HG02759 (cell line): ENCODE measurements at regions not wholly inside any gene's neighbourhood (a gene's known extent, or its start where the extent isn't known, plus 50 kb on each side); places are given as distances from the start of the nearest gene placed in this dataset.

Experiments
- ATAC-seq: cut with Tn5 transposase; IDR thresholded peaks from one replicate; pipeline ENCODE4 v1.9.1; 2021; ENCODE audit warnings: mild to moderate bottlenecking, moderate library complexity; ENCODE audit not compliant: unreplicated experiment

- ATAC-seq = no peak
Measured at GRCh38 chr3:154775821-154776548, 304.1 kb upstream of the MME start.

- ATAC-seq = no peak
Measured at GRCh38 chr3:154766765-154767503, 313.2 kb upstream of the MME start.

GRCh38 chr3:154764856-154765640, 315.1 kb upstream of the MME start:
- ATAC-seq = no peak

- ATAC-seq = no peak
Measured at GRCh38 chr3:154762486-154762885, 317.6 kb upstream of the MME start.

- no peak for ATAC-seq
Measured at GRCh38 chr3:154759966-154760365, 320.2 kb upstream of the MME start.

GRCh38 chr3:154758109-154758868, 321.8 kb upstream of the MME start:
- ATAC-seq = no peak

- ATAC-seq = no peak
Measured at GRCh38 chr3:154753101-154753500, 323.1 kb upstream of the GPR149 start.

GRCh38 chr3:154749514-154749913, 319.5 kb upstream of the GPR149 start:
- no peak for ATAC-seq

- ATAC-seq = no peak
Measured at GRCh38 chr3:154745929-154746328, 315.9 kb upstream of the GPR149 start.

- ATAC-seq = no peak
Measured at GRCh38 chr3:154745122-154745521, 315.1 kb upstream of the GPR149 start.

GRCh38 chr3:154743418-154743817, 313.4 kb upstream of the GPR149 start:
- no peak for ATAC-seq

- no peak for ATAC-seq
Measured at GRCh38 chr3:154734468-154734867, 304.5 kb upstream of the GPR149 start.

- ATAC-seq = no peak
Measured at GRCh38 chr3:154730186-154730585, 300.2 kb upstream of the GPR149 start.

GRCh38 chr3:154729741-154730140, 299.8 kb upstream of the GPR149 start:
- no peak for ATAC-seq

GRCh38 chr3:154728285-154728684, 298.3 kb upstream of the GPR149 start:
- ATAC-seq = no peak

GRCh38 chr3:154720921-154721320, 290.9 kb upstream of the GPR149 start:
- no peak for ATAC-seq

GRCh38 chr3:154718053-154718452, 288.1 kb upstream of the GPR149 start:
- ATAC-seq = no peak

GRCh38 chr3:154716170-154716569, 286.2 kb upstream of the GPR149 start:
- ATAC-seq = no peak

- ATAC-seq = no peak
Measured at GRCh38 chr3:154708554-154708953, 278.6 kb upstream of the GPR149 start.

- ATAC-seq = no peak
Measured at GRCh38 chr3:154701055-154701454, 271.1 kb upstream of the GPR149 start.

- peak; percentile 79 for ATAC-seq
Measured at GRCh38 chr3:154690413-154690812, 260.4 kb upstream of the GPR149 start.
